GM06990 (cell line): ENCODE measurements at regions not wholly inside any gene's neighbourhood (a gene's known extent, or its start where the extent isn't known, plus 50 kb on each side); places are given as distances from the start of the nearest gene placed in this dataset.

Experiments
- DNase-seq: peaks from one replicate; pipeline ENCODE4 v3.0.0-alpha.2; 2011; ENCODE audit not compliant: insufficient read length; ENCODE audit errors: extremely low read depth
- H3K27me3 ChIP-seq: replicated peaks from 2 replicates; pipeline ENCODE4 v1.6.0; 2011; ENCODE audit warnings: low read length; ENCODE audit not compliant: control insufficient read depth, insufficient read depth
- H3K36me3 ChIP-seq: 2 replicates; pipeline ENCODE4 v1.5.1; 2011; ENCODE audit warnings: low read length; ENCODE audit not compliant: control insufficient read depth, insufficient read depth
- H3K4me3 ChIP-seq: replicated peaks from 2 replicates; pipeline ENCODE4 v1.5.1; 2011; ENCODE audit warnings: low read depth, mild to moderate bottlenecking, control low read depth, low read length
- CTCF ChIP-seq: IDR thresholded peaks from 2 replicates; pipeline ENCODE4 v1.5.1; 2011; ENCODE audit warnings: low read length, control low read depth, mild to moderate bottlenecking, inconsistent platforms; ENCODE audit not compliant: insufficient read depth, poor library complexity, severe bottlenecking

DNA sequence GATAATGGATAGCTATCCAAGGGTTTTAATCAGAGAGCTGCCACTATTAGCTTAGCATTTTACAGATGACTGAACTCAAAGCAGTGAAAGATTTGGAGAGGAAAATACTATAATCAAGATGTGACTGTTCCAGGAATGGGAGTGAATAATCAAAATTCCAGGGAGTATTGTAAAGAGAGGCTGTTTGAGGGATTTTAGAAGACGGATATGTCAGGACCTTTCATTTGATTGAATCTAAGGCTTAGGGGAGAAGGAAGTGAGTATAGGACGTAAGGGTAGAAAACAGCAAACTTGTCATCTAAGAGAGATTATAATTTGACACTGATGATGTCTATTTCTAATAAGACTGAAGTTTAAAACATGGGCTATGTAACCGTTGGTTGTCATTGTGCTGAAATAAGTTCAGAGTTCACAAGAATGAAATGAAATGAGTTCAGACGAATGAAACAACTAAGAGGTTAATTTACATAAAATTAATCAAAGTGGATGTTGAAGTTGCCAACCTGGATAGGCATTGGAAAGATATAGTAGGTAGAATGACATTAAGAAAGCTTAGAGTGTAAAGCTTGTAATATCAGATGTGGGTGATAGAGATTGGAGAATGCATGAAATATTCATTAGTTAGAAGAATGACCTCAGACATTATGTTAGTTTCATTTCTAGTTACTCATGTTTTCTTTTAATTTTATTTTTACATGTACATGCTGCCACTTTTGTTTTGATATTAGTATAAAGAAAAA, 842.8 kb downstream of the SI start:
- Histone ChIP-seq H3K4me3 (no peak overlapping the region), H3K36me3 (no peaks in the 10 kb centered on the region), H3K27me3 (no peaks in the 10 kb centered on the region)
- DNase-seq, result no peak
- no peak for TF ChIP-seq CTCF

- no peaks in the 10 kb centered on the region for H3K27me3 ChIP-seq
- DNase-seq, result no peak
- H3K4me3 ChIP-seq, result no peak overlapping the region
- H3K36me3 ChIP-seq, result no peaks in the 10 kb centered on the region
- TF ChIP-seq CTCF, result no peak
These were observed 844.3 kb downstream of the SI start for GRCh38 chr3:164233951-164234350.

DNA sequence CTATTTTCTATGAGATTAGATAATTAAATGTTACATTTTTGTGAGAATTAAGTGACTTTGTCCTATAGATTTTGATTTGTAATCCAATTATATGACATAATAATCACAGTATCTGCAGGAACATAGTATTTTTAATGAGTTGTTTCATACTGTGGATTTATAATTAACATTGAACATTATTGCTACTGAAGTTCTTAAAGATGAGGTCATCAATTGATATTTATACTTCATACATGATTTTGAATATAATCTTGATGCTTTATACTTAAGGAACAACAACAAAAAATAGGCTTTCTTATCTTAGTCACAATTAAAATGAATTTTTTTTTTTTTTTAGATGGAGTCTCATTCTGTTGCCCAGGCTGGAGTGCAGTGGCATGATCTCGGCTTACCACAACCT, 846.6 kb downstream of the SI start:
- no peak for TF ChIP-seq CTCF
- H3K27me3 ChIP-seq, result no peaks in the 10 kb centered on the region
- no peak for DNase-seq
- no peak overlapping the region for H3K4me3 ChIP-seq
- H3K36me3 ChIP-seq, result no peaks in the 10 kb centered on the region

- Histone ChIP-seq H3K4me3 (no peak overlapping the region), H3K36me3 (no peaks in the 10 kb centered on the region), H3K27me3 (no peaks in the 10 kb centered on the region)
- no peak for DNase-seq
- TF ChIP-seq CTCF, result no peak
These were observed 847.8 kb downstream of the SI start for GRCh38 chr3:164230385-164231094.

GRCh38 chr3:164224126-164224525, 854.2 kb downstream of the SI start:
- DNase-seq, result no peak
- Histone ChIP-seq H3K27me3 (no peaks in the 10 kb centered on the region), H3K4me3 (no peak overlapping the region), H3K36me3 (no peaks in the 10 kb centered on the region)
- TF ChIP-seq CTCF, result no peak
